WTC11 (cell line): ENCODE measurements at regions not wholly inside any gene's neighbourhood (a gene's known extent, or its start where the extent isn't known, plus 50 kb on each side); places are given as distances from the start of the nearest gene placed in this dataset.

ENCODE experiments used
- ATAC-seq: fragments of 200-7000 bp; cut with Tn5 transposase; 2 replicates; pipeline ENCODE4 v1.10.0; 2021; ENCODE audit warnings: mild to moderate bottlenecking, moderate library complexity
- CTCF ChIA-PET: fragments of 300-600 bp; sonication (Branson Sonifier 250); formaldehyde crosslinking; loops from one replicate; lab custom pipeline; 2021; ENCODE audit warnings: antibody characterized with exemption; lab: Charles Lee
- POLR2A ChIA-PET: fragments of 350-600 bp; sonication (Branson Sonifier 250); formaldehyde crosslinking; loops from one replicate; lab custom pipeline; 2021; ENCODE audit warnings: antibody characterized with exemption; lab: Charles Lee
- DNase-seq: peaks from one replicate; pipeline ENCODE4 v3.0.0; 2021; ENCODE audit warnings: low spot score
- H3K27ac Mint-ChIP-seq: 2 replicates; pipeline ENCODE4 v1.8.0; 2021; ENCODE audit warnings: mixed read lengths
- H3K27me3 Mint-ChIP-seq: 2 replicates; pipeline ENCODE4 v1.8.0; 2021; ENCODE audit warnings: low read depth, mild to moderate bottlenecking, moderate library complexity, mixed read lengths
- H3K36me3 Mint-ChIP-seq: 2 replicates; pipeline ENCODE4 v1.8.0; 2021; ENCODE audit warnings: mixed read lengths
- H3K4me1 Mint-ChIP-seq: 2 replicates; pipeline ENCODE4 v1.8.0; 2022; ENCODE audit warnings: mixed read lengths
- H3K4me3 Mint-ChIP-seq: 2 replicates; pipeline ENCODE4 v1.8.0; 2021; ENCODE audit warnings: mild to moderate bottlenecking, moderate library complexity, mixed read lengths
- H3K9me3 Mint-ChIP-seq: 2 replicates; pipeline ENCODE4 v1.8.0; 2021; ENCODE audit warnings: mixed read lengths
- AFF4 ChIP-seq: sonication (generic); formaldehyde crosslinking; IDR thresholded peaks from 2 replicates; pipeline ENCODE4 v1.8.1; 2023; ENCODE audit warnings: mild to moderate bottlenecking, missing genetic modification reagents, borderline replicate concordance
- ATF2 ChIP-seq: sonication (generic); formaldehyde crosslinking; IDR thresholded peaks from 2 replicates; pipeline ENCODE4 v1.8.1; 2022; ENCODE audit warnings: low read depth, missing genetic modification reagents, borderline replicate concordance
- CTCF ChIP-seq: fragments of 200-600 bp; IDR thresholded peaks from 2 replicates; pipeline ENCODE4 v1.8.0; 2022; ENCODE audit warnings: antibody characterized with exemption
- ESRRA ChIP-seq: sonication (generic); formaldehyde crosslinking; IDR thresholded peaks from 2 replicates; pipeline ENCODE4 v1.8.1; 2022; ENCODE audit warnings: mild to moderate bottlenecking, missing genetic modification reagents, borderline replicate concordance
- FOXP1 ChIP-seq: sonication (generic); formaldehyde crosslinking; IDR thresholded peaks from 2 replicates; pipeline ENCODE4 v1.8.0; 2022; ENCODE audit warnings: missing genetic modification reagents, mild to moderate bottlenecking, moderate library complexity, borderline replicate concordance
- PRDM15 ChIP-seq: sonication (generic); formaldehyde crosslinking; IDR thresholded peaks from 2 replicates; pipeline ENCODE4 v1.8.0; 2022; ENCODE audit warnings: missing genetic modification reagents
- PREB ChIP-seq: sonication (generic); formaldehyde crosslinking; IDR thresholded peaks from 2 replicates; pipeline ENCODE4 v1.8.1; 2022; ENCODE audit warnings: mild to moderate bottlenecking, missing genetic modification reagents, moderate library complexity, borderline replicate concordance
- RELA ChIP-seq: sonication (generic); formaldehyde crosslinking; IDR thresholded peaks from 2 replicates; pipeline ENCODE4 v1.8.1; 2022; ENCODE audit warnings: missing genetic modification reagents, mild to moderate bottlenecking, borderline replicate concordance
- SMAD3 ChIP-seq: sonication (generic); formaldehyde crosslinking; IDR thresholded peaks from 2 replicates; pipeline ENCODE4 v1.8.0; 2022; ENCODE audit warnings: missing genetic modification reagents, mild to moderate bottlenecking, borderline replicate concordance
- STAT6 ChIP-seq: sonication (generic); formaldehyde crosslinking; conservative IDR thresholded peaks from 2 replicates; pipeline ENCODE4 v1.8.1; 2023; ENCODE audit warnings: mild to moderate bottlenecking, low read depth, missing genetic modification reagents, moderate library complexity
- USF2 ChIP-seq: sonication (generic); formaldehyde crosslinking; IDR thresholded peaks from 2 replicates; pipeline ENCODE4 v1.8.1; 2023; ENCODE audit warnings: mild to moderate bottlenecking, missing genetic modification reagents, moderate library complexity
- ZBTB21 ChIP-seq: sonication (generic); formaldehyde crosslinking; IDR thresholded peaks from 2 replicates; pipeline ENCODE4 v1.8.1; 2023; ENCODE audit warnings: mild to moderate bottlenecking, missing genetic modification reagents, borderline replicate concordance
- ZNF263 ChIP-seq: sonication (generic); formaldehyde crosslinking; IDR thresholded peaks from 2 replicates; pipeline ENCODE4 v1.8.1; 2022; ENCODE audit warnings: low read depth, mild to moderate bottlenecking, moderate library complexity, missing genetic modification reagents
- ZNF423 ChIP-seq: fragments of 250-450 bp; sonication (Bioruptor Pico); IDR thresholded peaks from 2 replicates; pipeline ENCODE4 v2.1.2; 2022; ENCODE audit warnings: mild to moderate bottlenecking, moderate library complexity
- ZNF425 ChIP-seq: fragments of 250-450 bp; sonication (Bioruptor Pico); conservative IDR thresholded peaks from 2 replicates; pipeline ENCODE4 v1.9.0; 2021; ENCODE audit warnings: mild to moderate bottlenecking

- TF ChIP-seq ESRRA (CRISPR knock-in tag) (no peak), SMAD3 (CRISPR knock-in tag) (no peak), PRDM15 (no peak), STAT6 (no peak), RELA (CRISPR knock-in tag) (no peak)
- TF ChIP-seq, all 79 proteins: peak for 0
Observed at GRCh38 chrX:146189371-146189770, 371.7 kb downstream of the SLITRK2 start (continued).

- no peaks in the 10 kb centered on the region for H3K4me1 Mint-ChIP-seq
- no peak for TF ChIP-seq ZBTB21 (CRISPR knock-in tag)
- TF ChIP-seq PREB, result no peak
- no peak for TF ChIP-seq ZNF263 (CRISPR knock-in tag)
- no peak for TF ChIP-seq ZNF425 (CRISPR knock-in tag)
- TF ChIP-seq FOXP1 (CRISPR knock-in tag), result no peak
- TF ChIP-seq ZNF423, result no peak
- TF ChIP-seq ATF2 (CRISPR knock-in tag), result no peak
- no peak for TF ChIP-seq RELA (CRISPR knock-in tag)
- TF ChIP-seq CTCF, result no peak
- TF ChIP-seq USF2 (CRISPR knock-in tag), result no peak
- no peak for TF ChIP-seq AFF4 (CRISPR knock-in tag)
Observed at GRCh38 chrX:146208821-146209220, 391.2 kb downstream of the SLITRK2 start.

More at GRCh38 chrX:146208821-146209220, 391.2 kb downstream of the SLITRK2 start:
- Mint-ChIP-seq H3K27ac (no peak overlapping the region), H3K4me3 (no peak overlapping the region), H3K9me3 (peaks cover 32% of the 10 kb centered on the region), H3K27me3 (peaks cover 4% of the 10 kb centered on the region; the same call in 1 of the 2 replicates), H3K36me3 (peaks cover 20% of the 10 kb centered on the region)
- ATAC-seq (no peak), DNase-seq (no peak)
- ChIA-PET CTCF (no interaction called here), POLR2A (no interaction called here)
